ENCODE measurements at regions not wholly inside any gene's neighbourhood (a gene's known extent, or its start where the extent isn't known, plus 50 kb on each side); places are given as distances from the start of the nearest gene placed in this dataset.

- DNase-seq (ENCODE audit: low read depth, low spot score) (no peak), ATAC-seq (no peak)
- ChIA-PET POLR2A (no interaction called here), RAD21 (ENCODE audit: low non-redundant PET in 1 of 2, low total read pairs in 2 of 2, uncharacterized antibody in 2 of 2, unreplicated experiment in 2 of 2) (no interaction called here), CTCF (no interaction called here)
- TF ChIP-seq EZH2phosphoT487 (IDR thresholded peaks at IDR 0.05; ENCODE audit: borderline replicate concordance), result no peak
- no peak for TF ChIP-seq SRF (IDR thresholded peaks at IDR 0.05; ENCODE audit: low read depth)
- no peak for TF ChIP-seq ZFX (IDR thresholded peaks at IDR 0.05)
- TF ChIP-seq CTCF (IDR thresholded peaks at IDR 0.05 in 2 of 3, conservative IDR thresholded peaks at IDR 0.05 in 1 of 3; ENCODE audit: borderline replicate concordance in 1 of 3, insufficient read depth in 1 of 3, low read depth in 2 of 3, low read length in 2 of 3), result no peak
- no peak for TF ChIP-seq ATF3 (IDR thresholded peaks at IDR 0.05)
- TF ChIP-seq EZH2 (IDR thresholded peaks at IDR 0.05), result no peak
- no peak for TF ChIP-seq POLR2AphosphoS5 (IDR thresholded peaks at IDR 0.05; ENCODE audit: low read depth, low read length)
- no peak for TF ChIP-seq CEBPB (IDR thresholded peaks at IDR 0.05; ENCODE audit: low read depth)
- Histone ChIP-seq H3K4me1 (ENCODE audit: control insufficient read depth in 1 of 2, insufficient read depth in 2 of 2, low read length in 2 of 2) (no peaks in the 10 kb centered on the region), H3K27me3 (ENCODE audit: insufficient read depth, low read length) (no peaks in the 10 kb centered on the region), H3K36me3 (ENCODE audit: control insufficient read depth in 1 of 2, insufficient read depth in 2 of 2, low read length in 2 of 2) (no peaks in the 10 kb centered on the region), H3K4me3 (replicated peaks in 1 of 2; ENCODE audit: low read depth in 1 of 2, low read length in 2 of 2) (no peak overlapping the region), H2AFZ (ENCODE audit: low read depth, low read length, poor library complexity, severe bottlenecking) (no peak overlapping the region), H3K9me3 (ENCODE audit: control insufficient read depth in 1 of 2, insufficient read depth in 1 of 2, low read depth in 1 of 2, low read length in 2 of 2) (no peaks in the 10 kb centered on the region), H3K9me2 (ENCODE audit: insufficient read depth) (no peaks in the 10 kb centered on the region), H3K9ac (ENCODE audit: low read length) (no peak overlapping the region), H3K27ac (ENCODE audit: low read depth, low read length) (no peak overlapping the region), H4K20me1 (ENCODE audit: insufficient read depth) (no peaks in the 10 kb centered on the region), H3K4me2 (ENCODE audit: low read length) (no peak overlapping the region), H3K79me2 (ENCODE audit: insufficient read depth, low read length) (no peaks in the 10 kb centered on the region)
- intact Hi-C loops (cut with micrococcal nuclease), result no loop called here
- no TSS peak for BruUV-seq (replicated peaks)
These were observed 663.3 kb downstream of the RFPL4B start for GRCh38 chr6:113010196-113010989.
